WTC11 (cell line): ENCODE measurements at regions not wholly inside any gene's neighbourhood (a gene's known extent, or its start where the extent isn't known, plus 50 kb on each side); places are given as distances from the start of the nearest gene placed in this dataset.

Experiments
- ATAC-seq: fragments of 200-7000 bp; cut with Tn5 transposase; 2 replicates; pipeline ENCODE4 v1.10.0; 2021; ENCODE audit warnings: mild to moderate bottlenecking, moderate library complexity
- CTCF ChIA-PET: fragments of 300-600 bp; sonication (Branson Sonifier 250); formaldehyde crosslinking; loops from one replicate; lab custom pipeline; 2021; ENCODE audit warnings: antibody characterized with exemption; lab: Charles Lee
- POLR2A ChIA-PET: fragments of 350-600 bp; sonication (Branson Sonifier 250); formaldehyde crosslinking; loops from one replicate; lab custom pipeline; 2021; ENCODE audit warnings: antibody characterized with exemption; lab: Charles Lee
- DNase-seq: peaks from one replicate; pipeline ENCODE4 v3.0.0; 2021; ENCODE audit warnings: low spot score
- H3K27ac Mint-ChIP-seq: 2 replicates; pipeline ENCODE4 v1.8.0; 2021; ENCODE audit warnings: mixed read lengths
- H3K27me3 Mint-ChIP-seq: 2 replicates; pipeline ENCODE4 v1.8.0; 2021; ENCODE audit warnings: low read depth, mild to moderate bottlenecking, moderate library complexity, mixed read lengths
- H3K36me3 Mint-ChIP-seq: 2 replicates; pipeline ENCODE4 v1.8.0; 2021; ENCODE audit warnings: mixed read lengths
- H3K4me1 Mint-ChIP-seq: 2 replicates; pipeline ENCODE4 v1.8.0; 2022; ENCODE audit warnings: mixed read lengths
- H3K4me3 Mint-ChIP-seq: 2 replicates; pipeline ENCODE4 v1.8.0; 2021; ENCODE audit warnings: mild to moderate bottlenecking, moderate library complexity, mixed read lengths
- H3K9me3 Mint-ChIP-seq: 2 replicates; pipeline ENCODE4 v1.8.0; 2021; ENCODE audit warnings: mixed read lengths
- ATF1 ChIP-seq: sonication (generic); formaldehyde crosslinking; IDR thresholded peaks from 2 replicates; pipeline ENCODE4 v1.8.1; 2023; ENCODE audit warnings: mild to moderate bottlenecking, moderate library complexity, missing genetic modification reagents
- ELF4 ChIP-seq: sonication (generic); formaldehyde crosslinking; IDR thresholded peaks from 2 replicates; pipeline ENCODE4 v1.8.1; 2022; ENCODE audit warnings: low read depth, mild to moderate bottlenecking, moderate library complexity, missing genetic modification reagents
- GTF2I ChIP-seq: fragments of 250-450 bp; sonication (Bioruptor Pico); conservative IDR thresholded peaks from 2 replicates; pipeline ENCODE4 v1.4.0; 2021; ENCODE audit warnings: mild to moderate bottlenecking
- HMGA2 ChIP-seq: fragments of 250-450 bp; sonication (Bioruptor Pico); IDR thresholded peaks from 2 replicates; pipeline ENCODE4 v1.4.0; 2021; ENCODE audit warnings: mild to moderate bottlenecking, moderate library complexity
- JAZF1 ChIP-seq: fragments of 250-450 bp; sonication (Bioruptor Pico); IDR thresholded peaks from 2 replicates; pipeline ENCODE4 v1.9.0; 2021; ENCODE audit warnings: moderate library complexity, mild to moderate bottlenecking, inconsistent platforms
- MLX ChIP-seq: sonication (generic); formaldehyde crosslinking; IDR thresholded peaks from 2 replicates; pipeline ENCODE4 v1.8.1; 2023; ENCODE audit warnings: mild to moderate bottlenecking, missing genetic modification reagents, moderate library complexity
- MYBL2 ChIP-seq: sonication (generic); formaldehyde crosslinking; IDR thresholded peaks from 2 replicates; pipeline ENCODE4 v1.8.1; 2023; ENCODE audit warnings: mild to moderate bottlenecking, moderate library complexity, missing genetic modification reagents
- NR1H2 ChIP-seq: sonication (generic); formaldehyde crosslinking; IDR thresholded peaks from 2 replicates; pipeline ENCODE4 v1.9.0; 2021; ENCODE audit warnings: mild to moderate bottlenecking, moderate library complexity, missing genetic modification reagents
- NR3C1 ChIP-seq: sonication (generic); formaldehyde crosslinking; conservative IDR thresholded peaks from 2 replicates; pipeline ENCODE4 v1.8.1; 2023; ENCODE audit warnings: low read depth, mild to moderate bottlenecking, missing genetic modification reagents
- OVOL2 ChIP-seq: fragments of 250-450 bp; sonication (Bioruptor Pico); IDR thresholded peaks from 2 replicates; pipeline ENCODE4 v1.9.0; 2021; ENCODE audit warnings: mild to moderate bottlenecking, borderline replicate concordance
- RELA ChIP-seq: sonication (generic); formaldehyde crosslinking; IDR thresholded peaks from 2 replicates; pipeline ENCODE4 v1.8.1; 2022; ENCODE audit warnings: missing genetic modification reagents, mild to moderate bottlenecking, borderline replicate concordance
- RORB ChIP-seq: fragments of 250-450 bp; sonication (Bioruptor Pico); IDR thresholded peaks from 2 replicates; pipeline ENCODE4 v1.9.0; 2021; ENCODE audit warnings: mild to moderate bottlenecking
- TEAD4 ChIP-seq: sonication (generic); formaldehyde crosslinking; IDR thresholded peaks from 2 replicates; pipeline ENCODE4 v1.8.0; 2022; ENCODE audit warnings: mild to moderate bottlenecking, missing genetic modification reagents
- ZNF671 ChIP-seq: fragments of 250-450 bp; sonication (Bioruptor Pico); IDR thresholded peaks from 2 replicates; pipeline ENCODE4 v1.8.0; 2021; ENCODE audit warnings: mild to moderate bottlenecking
- TF ChIP-seq, protein P1 (sequence below): sonication (generic); formaldehyde crosslinking; IDR thresholded peaks from 2 replicates; pipeline ENCODE4 v1.8.1; 2023; ENCODE audit warnings: mild to moderate bottlenecking, missing genetic modification reagents, moderate library complexity
- TF ChIP-seq, protein P2 (sequence below): fragments of 250-450 bp; sonication (Bioruptor Pico); IDR thresholded peaks from 2 replicates; pipeline ENCODE4 v2.1.2; 2022; ENCODE audit warnings: mild to moderate bottlenecking, moderate library complexity
- TF ChIP-seq, protein P3 (sequence below): sonication (generic); formaldehyde crosslinking; IDR thresholded peaks from 2 replicates; pipeline ENCODE4 v1.8.0; 2023; ENCODE audit warnings: mild to moderate bottlenecking, missing genetic modification reagents
- TF ChIP-seq, protein P4 (sequence below): sonication (generic); formaldehyde crosslinking; IDR thresholded peaks from 2 replicates; pipeline ENCODE4 v1.8.0; 2023; ENCODE audit warnings: missing genetic modification reagents, mild to moderate bottlenecking, borderline replicate concordance

DNA sequence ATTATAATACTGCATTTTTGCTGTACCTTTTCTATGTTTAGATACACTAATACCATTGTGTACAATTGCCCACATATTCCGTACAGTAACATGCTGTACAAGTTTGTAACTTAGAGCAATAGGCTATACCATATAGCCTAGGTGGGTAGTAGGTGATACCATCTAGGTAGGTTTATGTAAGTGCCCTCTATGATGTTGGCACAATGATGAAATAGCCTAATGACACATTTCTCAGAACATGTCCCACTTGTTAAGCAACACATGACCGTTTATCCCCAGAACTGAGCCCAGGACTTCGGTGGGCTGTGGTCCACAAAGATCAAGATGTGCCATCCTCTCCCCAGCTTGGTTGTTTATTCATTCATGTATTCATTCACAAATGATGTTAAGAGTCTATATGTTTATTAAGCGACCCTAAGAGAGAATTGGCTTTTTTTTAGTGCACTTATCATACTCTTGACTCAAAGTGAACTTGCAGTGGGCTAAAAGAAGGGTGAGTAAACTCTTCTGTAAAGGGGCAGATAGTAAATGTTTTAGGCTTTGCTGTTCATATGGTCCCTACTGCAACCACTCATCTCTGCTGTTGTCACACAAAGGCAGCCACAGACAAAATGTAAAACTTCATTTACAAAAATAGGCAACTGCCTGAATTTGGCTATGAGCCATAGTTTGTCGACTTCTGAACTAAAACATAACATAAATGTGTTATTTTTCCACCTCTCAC lies 110.8 kb downstream of the NDUFA12 start (continued):
- no peak for TF ChIP-seq MLX (CRISPR knock-in tag)
- TF ChIP-seq, protein P1, sequence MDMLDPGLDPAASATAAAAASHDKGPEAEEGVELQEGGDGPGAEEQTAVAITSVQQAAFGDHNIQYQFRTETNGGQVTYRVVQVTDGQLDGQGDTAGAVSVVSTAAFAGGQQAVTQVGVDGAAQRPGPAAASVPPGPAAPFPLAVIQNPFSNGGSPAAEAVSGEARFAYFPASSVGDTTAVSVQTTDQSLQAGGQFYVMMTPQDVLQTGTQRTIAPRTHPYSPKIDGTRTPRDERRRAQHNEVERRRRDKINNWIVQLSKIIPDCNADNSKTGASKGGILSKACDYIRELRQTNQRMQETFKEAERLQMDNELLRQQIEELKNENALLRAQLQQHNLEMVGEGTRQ (CRISPR knock-in tag), result no peak
- TF ChIP-seq ATF1, result no peak
- no peak for TF ChIP-seq OVOL2 (CRISPR knock-in tag)
- TF ChIP-seq NR1H2 (CRISPR knock-in tag), result no peak
- no peak for TF ChIP-seq JAZF1 (CRISPR knock-in tag)
- no peak for TF ChIP-seq NR3C1 (CRISPR knock-in tag)
- TF ChIP-seq HMGA2 (CRISPR knock-in tag), result no peak
- no peak for TF ChIP-seq RELA

DNA sequence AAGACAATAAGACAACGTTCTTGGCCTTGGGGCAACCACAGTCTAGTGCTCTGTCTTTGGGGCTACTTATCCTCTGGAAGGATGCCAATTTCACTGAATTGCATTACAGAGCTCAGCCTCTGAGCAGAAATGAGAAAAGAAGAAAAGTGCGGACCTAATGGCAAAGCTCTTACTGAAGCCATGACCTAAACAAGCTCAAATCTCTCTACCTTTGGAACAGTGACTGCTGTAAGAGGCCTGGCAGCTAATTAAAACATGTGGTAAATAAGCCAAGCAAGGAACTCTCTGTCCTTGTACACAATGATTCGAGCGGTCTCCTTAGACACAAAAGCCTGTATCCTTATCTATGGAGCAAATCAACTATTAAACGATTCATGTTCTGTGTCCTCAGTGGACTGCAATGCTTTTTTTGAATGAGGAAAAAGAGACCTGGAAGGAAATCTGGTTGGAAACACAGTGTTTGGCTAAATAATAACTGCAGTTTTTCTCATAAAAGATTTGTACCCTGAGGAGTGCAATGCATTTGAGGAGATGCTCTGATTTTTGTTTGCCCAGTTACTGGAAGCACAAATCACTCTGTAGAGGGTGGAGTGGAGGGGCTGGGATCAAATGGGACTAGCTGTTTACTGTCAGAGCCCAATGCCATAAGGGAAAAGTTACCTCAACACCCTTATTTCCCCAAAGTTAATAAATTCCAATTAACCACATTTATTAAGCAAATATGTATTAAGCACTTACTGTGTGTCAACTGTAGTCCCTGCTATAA lies 113.9 kb downstream of the NDUFA12 start:
- TF ChIP-seq RORB (CRISPR knock-in tag) (no peak), JAZF1 (CRISPR knock-in tag) (no peak)
- TF ChIP-seq, protein P2, sequence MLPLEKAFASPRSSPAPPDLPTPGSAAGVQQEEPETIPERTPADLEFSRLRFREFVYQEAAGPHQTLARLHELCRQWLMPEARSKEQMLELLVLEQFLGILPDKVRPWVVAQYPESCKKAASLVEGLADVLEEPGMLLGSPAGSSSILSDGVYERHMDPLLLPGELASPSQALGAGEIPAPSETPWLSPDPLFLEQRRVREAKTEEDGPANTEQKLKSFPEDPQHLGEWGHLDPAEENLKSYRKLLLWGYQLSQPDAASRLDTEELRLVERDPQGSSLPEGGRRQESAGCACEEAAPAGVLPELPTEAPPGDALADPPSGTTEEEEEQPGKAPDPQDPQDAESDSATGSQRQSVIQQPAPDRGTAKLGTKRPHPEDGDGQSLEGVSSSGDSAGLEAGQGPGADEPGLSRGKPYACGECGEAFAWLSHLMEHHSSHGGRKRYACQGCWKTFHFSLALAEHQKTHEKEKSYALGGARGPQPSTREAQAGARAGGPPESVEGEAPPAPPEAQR (CRISPR knock-in tag), result no peak
- no peaks in the 10 kb centered on the region for H3K9me3 Mint-ChIP-seq
- POLR2A ChIA-PET, result no interaction called here
- CTCF ChIA-PET, result no interaction called here
- ATAC-seq (no peak), DNase-seq (no peak)
- H3K36me3 Mint-ChIP-seq, result no peaks in the 10 kb centered on the region
- H3K27ac Mint-ChIP-seq, result no peak overlapping the region
- H3K4me1 Mint-ChIP-seq, result no peaks in the 10 kb centered on the region
- H3K4me3 Mint-ChIP-seq, result no peak overlapping the region
- no peaks in the 10 kb centered on the region for H3K27me3 Mint-ChIP-seq

GRCh38 chr12:94879542-94879941 lies 124.0 kb downstream of the NDUFA12 start:
- H3K4me1 Mint-ChIP-seq, result peaks cover 3% of the 10 kb centered on the region; the same call in 1 of the 2 replicates
- no peak overlapping the region for H3K27ac Mint-ChIP-seq
- no peaks in the 10 kb centered on the region for H3K9me3 Mint-ChIP-seq
- ChIA-PET CTCF (interaction anchor here (0.8 kb wide), 1 partner anchor 169 kb away, joined by 3 read pairs; no protein-coding TSS in a partner anchor), POLR2A (interaction anchor here (0.6 kb wide), 1 partner anchor 14 kb away, joined by 11 read pairs; no protein-coding TSS in a partner anchor)
- peak; percentile 34 for DNase-seq
- no peak overlapping the region for H3K4me3 Mint-ChIP-seq
- H3K36me3 Mint-ChIP-seq, result no peaks in the 10 kb centered on the region
- H3K27me3 Mint-ChIP-seq, result peaks cover 20% of the 10 kb centered on the region
- peak; percentile 38; the same call in 1 of the 2 replicates for ATAC-seq
- TF ChIP-seq JAZF1 (CRISPR knock-in tag), result no peak
- no peak for TF ChIP-seq GTF2I (CRISPR knock-in tag)
- TF ChIP-seq ZNF671 (CRISPR knock-in tag), result no peak
- TF ChIP-seq, protein P3, sequence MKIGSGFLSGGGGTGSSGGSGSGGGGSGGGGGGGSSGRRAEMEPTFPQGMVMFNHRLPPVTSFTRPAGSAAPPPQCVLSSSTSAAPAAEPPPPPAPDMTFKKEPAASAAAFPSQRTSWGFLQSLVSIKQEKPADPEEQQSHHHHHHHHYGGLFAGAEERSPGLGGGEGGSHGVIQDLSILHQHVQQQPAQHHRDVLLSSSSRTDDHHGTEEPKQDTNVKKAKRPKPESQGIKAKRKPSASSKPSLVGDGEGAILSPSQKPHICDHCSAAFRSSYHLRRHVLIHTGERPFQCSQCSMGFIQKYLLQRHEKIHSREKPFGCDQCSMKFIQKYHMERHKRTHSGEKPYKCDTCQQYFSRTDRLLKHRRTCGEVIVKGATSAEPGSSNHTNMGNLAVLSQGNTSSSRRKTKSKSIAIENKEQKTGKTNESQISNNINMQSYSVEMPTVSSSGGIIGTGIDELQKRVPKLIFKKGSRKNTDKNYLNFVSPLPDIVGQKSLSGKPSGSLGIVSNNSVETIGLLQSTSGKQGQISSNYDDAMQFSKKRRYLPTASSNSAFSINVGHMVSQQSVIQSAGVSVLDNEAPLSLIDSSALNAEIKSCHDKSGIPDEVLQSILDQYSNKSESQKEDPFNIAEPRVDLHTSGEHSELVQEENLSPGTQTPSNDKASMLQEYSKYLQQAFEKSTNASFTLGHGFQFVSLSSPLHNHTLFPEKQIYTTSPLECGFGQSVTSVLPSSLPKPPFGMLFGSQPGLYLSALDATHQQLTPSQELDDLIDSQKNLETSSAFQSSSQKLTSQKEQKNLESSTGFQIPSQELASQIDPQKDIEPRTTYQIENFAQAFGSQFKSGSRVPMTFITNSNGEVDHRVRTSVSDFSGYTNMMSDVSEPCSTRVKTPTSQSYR, result no peak
- TF ChIP-seq, protein P1 (CRISPR knock-in tag), result no peak
- 0 out of 2 replicates have a peak, but pooled peaks have one; percentile 29 for TF ChIP-seq TEAD4 (CRISPR knock-in tag)
- no peak for TF ChIP-seq MYBL2 (CRISPR knock-in tag)
- TF ChIP-seq, protein P4, sequence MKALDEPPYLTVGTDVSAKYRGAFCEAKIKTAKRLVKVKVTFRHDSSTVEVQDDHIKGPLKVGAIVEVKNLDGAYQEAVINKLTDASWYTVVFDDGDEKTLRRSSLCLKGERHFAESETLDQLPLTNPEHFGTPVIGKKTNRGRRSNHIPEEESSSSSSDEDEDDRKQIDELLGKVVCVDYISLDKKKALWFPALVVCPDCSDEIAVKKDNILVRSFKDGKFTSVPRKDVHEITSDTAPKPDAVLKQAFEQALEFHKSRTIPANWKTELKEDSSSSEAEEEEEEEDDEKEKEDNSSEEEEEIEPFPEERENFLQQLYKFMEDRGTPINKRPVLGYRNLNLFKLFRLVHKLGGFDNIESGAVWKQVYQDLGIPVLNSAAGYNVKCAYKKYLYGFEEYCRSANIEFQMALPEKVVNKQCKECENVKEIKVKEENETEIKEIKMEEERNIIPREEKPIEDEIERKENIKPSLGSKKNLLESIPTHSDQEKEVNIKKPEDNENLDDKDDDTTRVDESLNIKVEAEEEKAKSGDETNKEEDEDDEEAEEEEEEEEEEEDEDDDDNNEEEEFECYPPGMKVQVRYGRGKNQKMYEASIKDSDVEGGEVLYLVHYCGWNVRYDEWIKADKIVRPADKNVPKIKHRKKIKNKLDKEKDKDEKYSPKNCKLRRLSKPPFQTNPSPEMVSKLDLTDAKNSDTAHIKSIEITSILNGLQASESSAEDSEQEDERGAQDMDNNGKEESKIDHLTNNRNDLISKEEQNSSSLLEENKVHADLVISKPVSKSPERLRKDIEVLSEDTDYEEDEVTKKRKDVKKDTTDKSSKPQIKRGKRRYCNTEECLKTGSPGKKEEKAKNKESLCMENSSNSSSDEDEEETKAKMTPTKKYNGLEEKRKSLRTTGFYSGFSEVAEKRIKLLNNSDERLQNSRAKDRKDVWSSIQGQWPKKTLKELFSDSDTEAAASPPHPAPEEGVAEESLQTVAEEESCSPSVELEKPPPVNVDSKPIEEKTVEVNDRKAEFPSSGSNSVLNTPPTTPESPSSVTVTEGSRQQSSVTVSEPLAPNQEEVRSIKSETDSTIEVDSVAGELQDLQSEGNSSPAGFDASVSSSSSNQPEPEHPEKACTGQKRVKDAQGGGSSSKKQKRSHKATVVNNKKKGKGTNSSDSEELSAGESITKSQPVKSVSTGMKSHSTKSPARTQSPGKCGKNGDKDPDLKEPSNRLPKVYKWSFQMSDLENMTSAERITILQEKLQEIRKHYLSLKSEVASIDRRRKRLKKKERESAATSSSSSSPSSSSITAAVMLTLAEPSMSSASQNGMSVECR (CRISPR knock-in tag), result 0 out of 2 replicates have a peak, but pooled peaks have one; percentile 49
- no peak for TF ChIP-seq ELF4 (CRISPR knock-in tag)
